Fibroblast of the aortic adventitia (primary cell): ENCODE measurements at regions not wholly inside any gene's neighbourhood (a gene's known extent, or its start where the extent isn't known, plus 50 kb on each side); places are given as distances from the start of the nearest gene placed in this dataset.

Source experiments
- DNase-seq: peaks from one replicate; pipeline ENCODE4 v3.0.0-alpha.2; 2010; ENCODE audit warnings: low read depth
- H3K4me3 ChIP-seq: 2 replicates; pipeline ENCODE4 v1.5.1; 2011; ENCODE audit warnings: low read depth, mild to moderate bottlenecking, control low read depth, low read length, moderate library complexity
- CTCF ChIP-seq: IDR thresholded peaks from 2 replicates; pipeline ENCODE4 v1.5.1; 2011; ENCODE audit warnings: mild to moderate bottlenecking, low read length, control low read depth, inconsistent platforms; ENCODE audit not compliant: insufficient read depth

- no peak for TF ChIP-seq CTCF
- H3K4me3 ChIP-seq: no peak overlapping the region
- DNase-seq: no peak
Measured at GRCh38 chr16:64136314-64136713, 985.5 kb downstream of the CDH11 start.

DNA sequence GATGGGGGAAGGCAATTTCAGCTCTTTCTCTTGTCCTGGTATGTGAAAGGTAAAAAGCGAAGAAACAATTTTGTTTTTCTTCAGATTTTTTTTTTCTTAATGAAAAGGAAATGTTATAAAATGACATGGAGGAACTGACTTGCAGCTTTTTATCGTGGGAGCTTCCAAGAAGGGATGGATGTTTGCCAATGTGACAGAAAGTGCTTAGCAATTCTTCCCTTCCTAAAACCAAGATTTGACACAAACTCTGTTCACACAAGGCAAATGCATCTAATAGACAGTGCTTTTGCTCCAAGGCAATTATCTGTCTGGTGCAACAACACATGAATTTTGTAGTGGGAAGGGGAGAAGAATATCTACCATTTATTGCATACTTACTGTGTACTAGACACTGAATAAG is 988.5 kb downstream of the CDH11 start:
- no peak for DNase-seq
- no peak for TF ChIP-seq CTCF
- no peak overlapping the region for H3K4me3 ChIP-seq

DNA sequence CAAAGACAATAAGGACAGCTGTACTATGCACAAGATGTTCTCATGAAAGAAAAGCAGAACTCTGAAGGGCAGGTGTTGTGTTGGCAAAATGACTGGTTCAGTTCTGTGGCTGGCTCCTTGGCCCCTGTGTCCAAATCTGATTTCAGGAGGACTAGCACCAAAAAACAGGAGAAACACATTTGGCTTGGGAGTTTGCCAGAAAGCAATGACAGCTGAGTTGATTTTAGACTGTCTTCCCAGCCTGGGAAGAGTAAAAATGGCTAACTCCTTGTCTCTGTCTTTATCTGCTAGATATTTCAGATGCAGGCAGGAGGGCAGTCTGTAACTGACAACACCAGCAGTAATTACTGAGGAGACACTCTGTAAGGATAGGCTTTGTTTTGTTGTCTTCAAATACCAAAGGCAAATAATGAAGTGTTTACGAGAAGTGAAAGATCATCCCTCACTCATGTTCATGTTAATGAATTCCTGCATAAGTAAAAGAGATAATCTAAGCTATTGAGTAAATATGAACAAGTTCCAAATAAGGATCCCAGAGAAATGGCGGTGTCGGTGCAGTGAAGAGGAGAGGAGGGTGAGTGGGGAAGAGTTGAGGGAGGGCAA is 989.0 kb downstream of the CDH11 start:
- DNase-seq: no peak
- H3K4me3 ChIP-seq: no peak overlapping the region
- no peak for TF ChIP-seq CTCF

- TF ChIP-seq CTCF: no peak
- no peak overlapping the region for H3K4me3 ChIP-seq
- DNase-seq: no peak
Measured at GRCh38 chr16:64132190-64132589, 989.7 kb downstream of the CDH11 start.

DNA sequence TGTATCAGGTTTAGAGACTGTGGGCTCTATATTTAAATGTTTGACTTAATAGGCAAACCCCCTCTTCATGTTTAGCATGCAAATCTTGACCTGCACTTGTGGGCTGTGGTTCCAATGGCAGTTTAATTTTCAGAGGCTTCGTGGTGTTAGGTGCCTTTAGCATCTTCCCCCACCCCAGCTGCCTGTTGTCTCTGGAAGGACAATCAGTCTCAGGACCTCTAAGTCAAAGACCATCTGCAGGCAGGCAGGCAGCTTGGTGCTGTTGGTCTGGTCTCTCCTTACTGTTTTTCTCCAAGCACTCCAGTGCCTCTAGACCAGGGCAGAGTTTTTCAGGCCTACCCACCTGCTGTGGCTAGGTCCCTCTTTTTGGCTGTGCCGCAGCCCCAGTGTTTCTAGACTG is 990.4 kb downstream of the CDH11 start:
- no peak overlapping the region for H3K4me3 ChIP-seq
- TF ChIP-seq CTCF: no peak
- DNase-seq: no peak

DNA sequence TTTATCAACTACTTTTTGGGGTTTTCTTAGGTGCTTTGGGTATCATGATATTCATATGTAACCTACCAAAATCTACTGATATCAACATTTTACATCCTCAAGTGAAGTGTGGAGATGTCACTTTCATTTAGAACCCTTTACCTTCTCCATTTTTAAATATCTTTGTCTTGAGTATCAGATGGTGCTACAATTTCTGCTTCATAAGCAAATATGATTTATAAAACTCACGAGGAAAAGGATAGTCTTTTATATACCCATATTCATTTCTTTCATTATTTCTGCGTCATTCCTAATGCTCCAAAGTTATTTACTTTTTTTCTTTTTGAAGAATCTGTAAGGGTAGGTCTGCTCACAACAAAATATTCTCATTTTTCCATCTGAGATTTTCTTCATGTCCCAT is 991.7 kb downstream of the CDH11 start:
- DNase-seq: no peak
- no peak for TF ChIP-seq CTCF
- no peak overlapping the region for H3K4me3 ChIP-seq

GRCh38 chr16:64122177-64122576 is 999.7 kb downstream of the CDH11 start:
- DNase-seq: no peak
- no peak overlapping the region for H3K4me3 ChIP-seq
- TF ChIP-seq CTCF: no peak
